AG09319 (cell line): ENCODE measurements at regions not wholly inside any gene's neighbourhood (a gene's known extent, or its start where the extent isn't known, plus 50 kb on each side); places are given as distances from the start of the nearest gene placed in this dataset.

ENCODE experiments used
- DNase-seq: peaks from one replicate; pipeline ENCODE4 v3.0.0-alpha.2; 2010; ENCODE audit warnings: low read depth; ENCODE audit errors: extremely low read depth
- CTCF ChIP-seq: IDR thresholded peaks from 2 replicates; pipeline ENCODE4 v1.5.1; 2011; ENCODE audit warnings: low read depth, mild to moderate bottlenecking, inconsistent platforms, low read length, moderate library complexity

DNA sequence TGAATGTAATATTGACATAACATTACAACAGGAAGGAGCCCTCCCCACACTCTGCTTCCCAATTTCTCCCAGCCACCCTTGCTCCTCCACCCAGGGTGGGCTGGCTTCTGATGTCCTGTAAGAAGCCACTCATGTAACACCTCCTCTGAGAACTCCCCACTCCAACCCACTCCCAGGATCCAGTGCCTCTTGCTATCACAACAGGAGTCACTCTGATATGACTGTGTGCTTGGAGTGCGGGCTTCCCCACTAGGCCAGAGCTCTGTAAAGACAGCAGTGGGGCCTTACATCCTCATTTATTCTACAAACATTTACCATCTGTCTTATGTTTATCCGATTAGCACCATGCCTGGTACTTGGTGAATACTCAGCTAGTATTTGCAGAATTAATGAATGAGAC lies 65.1 kb downstream of the PTGR3 start:
- TF ChIP-seq CTCF: no peak
- DNase-seq: no peak

DNA sequence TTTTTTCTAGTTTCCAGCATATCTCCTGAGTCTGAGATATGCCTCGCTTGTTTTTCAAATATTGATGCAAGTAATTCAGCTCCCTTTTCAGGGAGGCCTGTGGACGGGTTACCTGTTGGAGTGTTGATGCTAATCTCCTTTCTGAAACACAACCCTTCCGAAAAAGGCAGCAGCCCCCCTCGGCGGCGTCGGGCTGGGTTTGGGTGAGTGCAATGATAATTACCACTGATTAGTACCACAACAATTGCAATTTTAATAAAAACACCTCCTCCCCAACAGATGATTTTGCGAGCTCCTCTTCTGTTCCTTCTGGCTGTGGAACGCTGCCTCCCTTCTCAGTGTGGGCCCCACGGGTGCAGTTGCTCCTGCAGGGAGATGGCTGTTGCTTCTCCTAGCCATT lies 66.3 kb downstream of the PTGR3 start:
- no peak for DNase-seq
- no peak for TF ChIP-seq CTCF

GRCh38 chr18:75141734-75142133 lies 67.2 kb downstream of the PTGR3 start:
- no peak for DNase-seq
- no peak for TF ChIP-seq CTCF

DNA sequence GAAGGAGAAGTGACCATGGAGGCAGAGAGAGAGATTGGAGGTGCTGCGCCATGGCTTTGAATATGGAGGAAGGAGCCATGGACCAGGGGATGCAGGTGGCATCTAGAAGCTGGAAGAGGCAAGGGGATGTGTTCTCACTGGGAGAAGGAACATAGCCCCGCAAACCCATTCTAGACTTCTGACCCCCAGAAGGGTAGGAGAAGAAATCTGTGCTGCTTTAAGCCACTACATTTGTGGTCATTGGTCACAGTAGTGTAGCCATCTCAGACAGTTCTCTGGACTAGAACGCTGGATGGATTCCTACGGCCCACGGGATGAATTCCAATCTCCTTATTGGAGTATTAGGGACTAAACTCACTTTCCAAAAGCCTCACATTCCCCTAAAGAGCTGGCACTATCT lies 67.8 kb downstream of the PTGR3 start:
- DNase-seq: no peak
- TF ChIP-seq CTCF: no peak

- no peak for TF ChIP-seq CTCF
- no peak for DNase-seq
Observed at GRCh38 chr18:75140296-75140695, 68.6 kb downstream of the PTGR3 start.

DNA sequence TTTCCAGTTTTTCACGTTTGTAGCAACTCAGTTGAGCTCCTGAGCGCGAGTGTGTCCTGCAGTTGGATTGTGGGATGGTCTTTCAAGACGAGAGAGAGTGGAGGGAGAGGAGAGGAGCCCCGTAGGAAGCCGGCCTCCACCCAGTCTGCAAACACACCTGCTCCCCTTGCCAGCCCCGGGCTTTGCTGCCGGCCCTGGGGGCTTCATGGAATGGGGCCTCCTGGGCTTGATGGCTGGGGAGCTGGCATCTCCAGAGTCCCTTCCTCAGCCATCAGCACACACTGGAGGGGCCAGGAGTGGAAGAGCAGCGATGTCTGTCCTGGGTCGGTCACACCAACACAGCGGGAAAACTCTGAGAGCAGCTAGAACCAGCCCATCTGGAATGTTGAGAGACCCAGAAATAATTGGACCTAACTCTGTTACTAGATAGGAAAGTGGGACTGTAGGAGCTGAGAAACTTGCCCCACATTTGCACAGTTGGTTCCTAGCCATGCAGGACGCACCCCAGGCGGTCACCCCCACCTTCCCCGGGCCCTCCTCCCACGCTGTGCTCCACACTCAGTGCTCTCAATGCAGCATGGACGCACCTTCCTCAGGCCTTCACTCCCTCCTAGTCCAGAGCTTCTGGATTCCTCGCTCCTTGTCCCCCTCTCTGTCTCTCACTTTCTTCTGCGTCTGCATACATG lies 69.6 kb downstream of the PTGR3 start:
- no peak for DNase-seq

More for the DNA sequence above, 69.6 kb downstream of the PTGR3 start:
- TF ChIP-seq CTCF: no peak
